RPMI7951 (cell line): ENCODE measurements at regions not wholly inside any gene's neighbourhood (a gene's known extent, or its start where the extent isn't known, plus 50 kb on each side); places are given as distances from the start of the nearest gene placed in this dataset.
"Not testable (repeated sequence)": the region's sequence is repeated elsewhere in the genome, so short reads cannot be mapped to it uniquely, and the experiment has no call there.

ENCODE experiments used
- DNase-seq: peaks from one replicate; pipeline ENCODE4 v3.0.0-alpha.2; 2012; ENCODE audit warnings: low read depth

DNA sequence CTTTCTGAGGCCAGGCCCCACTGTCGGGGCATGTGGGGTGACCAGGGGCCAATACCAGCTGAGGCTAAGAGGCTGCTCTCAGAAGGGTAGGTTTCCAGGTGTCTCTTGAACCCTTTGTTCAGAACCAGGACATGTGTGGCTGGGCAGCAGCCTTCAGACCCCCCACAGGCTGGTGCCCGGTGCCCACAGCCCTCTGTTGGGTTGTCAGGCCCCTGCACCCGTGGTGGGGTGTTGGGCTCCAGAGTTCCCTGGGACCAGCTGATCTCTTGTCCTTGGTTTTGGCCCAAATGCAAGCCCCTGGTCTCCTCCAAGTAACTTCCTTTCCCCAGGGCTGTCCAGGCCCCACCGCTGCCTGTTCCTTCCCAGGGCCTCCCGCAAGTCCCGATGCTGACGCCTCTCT is 226.0 kb downstream of the TMEM121 start:
- not testable (repeated sequence) for DNase-seq

DNA sequence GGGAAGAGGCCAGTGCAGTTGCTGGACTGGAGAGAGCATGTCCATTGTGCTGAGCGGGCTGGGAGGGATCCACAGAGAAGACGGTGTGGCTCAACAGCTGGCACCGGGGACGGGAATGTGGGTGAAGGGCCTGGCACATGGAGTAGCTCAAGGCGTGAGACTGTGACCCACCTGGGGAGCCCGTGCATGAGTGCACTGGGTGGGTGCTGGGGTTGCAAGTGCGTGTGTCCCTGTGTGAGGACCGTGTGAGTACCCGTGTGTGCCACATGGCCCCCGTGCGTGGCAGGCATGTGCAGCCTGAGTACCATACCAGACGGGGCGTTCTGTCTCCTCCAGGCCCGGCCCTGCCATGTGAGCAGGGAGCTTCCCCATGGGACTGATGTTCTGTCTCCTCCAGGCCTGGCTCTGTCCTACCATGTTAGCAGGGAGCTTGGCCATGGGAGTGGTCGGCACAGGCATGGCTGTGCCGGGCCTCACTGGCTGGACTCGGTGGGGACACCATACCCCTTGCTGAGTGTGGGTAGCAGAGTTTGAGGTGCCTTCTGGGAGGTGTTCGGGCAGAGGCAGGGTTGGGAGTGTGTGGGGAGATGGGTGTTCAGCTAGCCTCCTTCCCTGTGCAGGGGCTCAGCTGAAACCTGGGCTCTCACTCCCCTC is 234.4 kb downstream of the TMEM121 start:
- no peak for DNase-seq

DNA sequence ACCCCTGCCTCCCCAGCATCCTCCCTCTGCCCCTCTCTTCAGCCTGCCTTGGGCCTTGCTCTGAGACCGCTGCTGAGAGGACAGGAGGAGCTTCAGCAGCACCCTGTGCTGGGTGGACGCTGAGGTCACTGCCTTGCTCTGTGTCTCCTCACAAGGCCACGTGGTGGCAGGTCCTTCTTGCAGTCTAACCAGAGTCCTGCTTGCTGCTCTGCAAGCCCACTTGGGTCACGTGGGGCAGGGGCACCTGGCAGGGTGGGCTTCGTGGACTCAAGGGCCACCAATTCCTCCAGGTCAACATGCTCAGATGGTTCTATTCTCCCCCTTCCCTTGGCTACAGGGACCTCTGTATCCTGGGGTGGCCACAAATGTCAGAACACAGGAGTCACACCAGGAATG is 235.0 kb downstream of the TMEM121 start:
- DNase-seq: not testable (repeated sequence)

DNA sequence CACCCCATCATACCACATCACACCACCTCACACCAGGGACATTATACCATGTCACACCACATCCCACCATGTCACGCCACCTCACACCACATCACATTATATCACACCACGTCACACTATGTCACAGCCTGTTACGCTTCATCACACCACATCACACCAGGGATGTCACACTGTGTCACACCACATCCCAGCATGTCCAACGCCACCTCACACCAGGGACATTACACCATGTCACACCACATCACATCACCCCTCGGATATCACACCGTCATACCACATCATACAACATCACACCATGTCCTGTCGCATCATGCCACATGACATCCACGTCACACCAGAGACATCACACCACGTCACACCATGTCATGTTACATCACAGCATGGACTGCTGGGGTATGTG is 235.5 kb downstream of the TMEM121 start:
- DNase-seq: no peak

DNA sequence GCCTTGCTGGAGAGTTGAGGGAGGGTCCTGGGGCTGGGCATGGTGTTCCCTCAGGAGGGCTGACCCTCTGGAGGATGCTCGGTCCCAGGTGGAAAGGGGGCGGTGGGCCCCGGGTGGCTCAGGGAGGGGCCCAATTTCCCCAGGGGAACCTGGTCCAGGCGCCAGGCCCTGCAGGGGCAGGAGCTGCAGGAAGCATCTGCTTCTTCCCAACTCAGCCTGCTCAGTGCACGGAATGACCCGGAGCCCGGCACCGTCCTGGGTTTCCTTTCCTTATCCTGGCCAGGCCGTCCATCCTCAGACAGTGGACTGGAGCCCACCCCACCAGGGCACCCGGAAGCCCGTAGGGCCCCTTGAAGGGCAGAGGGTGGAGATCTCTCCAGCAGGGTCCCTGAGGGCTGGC is 235.9 kb downstream of the TMEM121 start:
- DNase-seq: not testable (repeated sequence)

DNA sequence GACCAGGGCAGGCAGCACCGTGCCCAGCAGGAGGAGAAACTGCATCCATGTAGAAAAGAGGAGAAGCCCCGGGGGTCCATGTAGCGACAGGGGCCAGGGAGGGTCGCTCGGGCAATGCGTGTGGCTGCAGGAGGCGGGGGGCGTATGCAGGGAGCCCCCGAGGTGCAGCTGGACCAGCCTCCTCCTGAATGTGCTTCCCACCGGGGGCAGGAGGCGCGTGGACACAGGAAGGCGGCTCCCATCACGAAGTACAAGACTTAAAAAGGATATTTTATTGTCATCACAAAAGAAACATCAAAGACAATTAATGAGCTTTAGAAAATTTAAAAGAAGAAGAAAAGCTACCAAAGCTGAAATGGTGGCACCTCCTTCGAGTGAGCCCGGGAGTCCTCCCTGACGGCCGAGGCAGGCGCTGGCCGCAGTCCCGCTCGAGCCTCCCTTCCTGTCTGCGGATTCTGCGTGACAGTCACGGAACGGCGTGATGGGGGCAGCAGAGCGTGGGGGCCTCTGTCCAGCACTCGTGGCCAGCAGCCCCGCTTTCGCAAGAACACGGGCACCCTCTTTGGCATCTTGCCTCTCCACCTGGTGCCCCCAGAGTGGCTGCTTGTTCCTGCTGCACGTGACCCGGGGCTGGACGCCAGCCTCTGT is 238.0 kb downstream of the TMEM121 start:
- not testable (repeated sequence) for DNase-seq

DNA sequence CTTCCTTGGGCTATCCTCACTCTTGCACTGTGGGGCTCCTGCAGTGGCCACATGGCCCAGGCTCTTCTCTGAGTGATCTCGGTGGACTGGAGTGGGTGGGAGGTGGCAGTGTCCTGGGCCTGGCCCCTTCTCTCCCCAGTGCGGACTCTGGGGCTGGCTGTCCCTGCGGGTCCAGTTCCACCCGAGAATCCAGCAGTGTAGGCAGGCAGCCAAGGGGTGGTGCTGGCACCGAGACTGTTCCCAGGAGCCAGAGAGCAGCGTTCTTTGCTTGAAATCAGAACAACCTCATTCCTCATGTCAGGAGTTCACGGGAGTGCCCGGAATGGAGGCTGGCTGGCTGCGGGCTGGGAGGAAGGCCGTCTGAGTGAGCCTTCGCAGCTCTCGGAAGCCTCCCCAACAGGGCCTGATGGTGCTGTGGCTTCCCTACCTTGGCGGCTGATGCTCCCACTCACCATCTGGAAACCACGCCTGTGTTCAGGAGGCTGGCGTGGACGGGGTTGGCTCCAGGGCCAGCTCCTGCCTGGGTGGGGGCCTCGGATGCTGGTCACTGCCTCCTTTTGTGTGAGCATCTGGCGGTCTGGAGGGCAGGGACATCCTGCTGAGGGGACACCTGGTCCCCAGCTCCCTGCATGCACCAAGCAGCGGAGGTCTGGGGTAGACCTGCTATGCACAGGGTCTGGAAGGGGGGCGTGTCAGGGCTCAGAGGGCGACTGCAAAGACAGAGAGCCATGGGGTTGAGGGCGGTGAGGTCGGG is 238.9 kb downstream of the TMEM121 start:
- DNase-seq: not testable (repeated sequence)

DNA sequence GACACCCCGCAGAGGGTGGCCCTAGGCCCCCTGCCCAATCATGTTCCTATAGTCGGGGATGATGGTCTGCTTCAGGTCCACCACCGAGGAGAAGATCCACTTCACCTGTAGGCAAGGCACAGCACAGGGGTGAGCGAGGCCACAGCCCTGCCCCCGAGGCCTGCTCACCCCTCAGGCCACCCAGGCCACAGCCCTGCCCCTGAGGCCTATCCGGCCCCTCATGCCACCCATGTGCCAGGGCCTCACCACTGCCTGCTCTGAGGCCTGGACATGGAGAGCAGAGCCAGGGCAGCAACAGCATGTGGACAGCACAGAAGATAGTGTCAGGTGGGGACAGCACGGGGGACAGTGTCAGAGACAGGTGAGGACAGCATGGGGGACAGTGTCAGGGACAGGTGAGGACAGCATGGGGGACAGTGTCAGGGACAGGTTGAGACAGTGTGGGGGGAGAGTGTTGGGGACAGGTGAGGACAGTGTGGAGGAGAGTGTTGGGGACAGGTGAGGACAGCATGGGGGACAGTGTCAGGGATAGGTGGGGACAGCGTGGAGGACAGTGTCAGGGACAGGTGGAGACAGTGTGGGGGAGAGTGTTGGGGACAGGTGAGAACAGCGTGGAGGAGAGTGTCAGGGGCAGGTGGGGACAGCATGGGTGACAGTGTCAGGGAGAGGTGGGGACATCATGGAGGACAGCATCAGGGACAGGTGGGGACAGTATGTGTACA is 239.7 kb downstream of the TMEM121 start:
- no peak for DNase-seq

DNA sequence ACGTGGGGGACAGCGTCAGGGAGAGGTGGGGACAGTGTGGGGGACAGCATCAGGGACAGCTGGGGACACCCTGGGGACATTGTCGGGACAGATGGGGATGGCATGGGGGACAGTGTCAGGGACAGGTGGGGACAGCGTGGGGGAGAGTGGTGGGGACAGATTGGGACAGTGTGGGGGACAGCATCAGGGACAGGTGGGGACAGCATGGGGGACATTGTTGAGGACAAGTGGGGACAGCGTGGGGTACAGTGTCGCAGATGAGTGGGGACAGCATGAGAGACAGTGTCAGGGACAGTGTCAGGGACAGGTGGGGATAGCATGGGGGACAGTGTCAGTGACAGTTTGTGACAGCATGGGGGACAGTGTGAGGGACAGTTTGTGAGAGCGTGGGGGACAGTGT is 240.9 kb downstream of the TMEM121 start:
- DNase-seq: no peak

DNA sequence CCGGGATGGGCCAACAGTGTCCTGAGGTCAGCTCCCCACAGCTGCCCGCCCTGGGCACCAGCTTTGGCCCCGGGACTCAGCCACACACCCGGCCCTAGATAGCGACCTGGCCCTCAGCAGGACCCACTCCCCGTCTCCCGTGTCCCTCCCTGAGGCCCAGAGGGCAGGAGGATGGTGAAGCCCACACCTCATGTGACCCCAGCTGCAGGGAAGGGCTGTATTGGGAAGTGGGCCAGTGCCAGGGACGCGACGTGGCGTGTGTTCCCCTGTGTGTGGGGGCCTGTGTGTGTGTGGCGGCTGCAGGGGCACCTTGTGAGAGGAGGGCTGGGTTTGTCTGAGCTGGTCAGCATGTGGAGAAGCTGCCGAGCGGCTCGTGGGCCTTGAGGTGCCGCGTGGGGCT is 241.7 kb downstream of the TMEM121 start:
- DNase-seq: not testable (repeated sequence)

DNA sequence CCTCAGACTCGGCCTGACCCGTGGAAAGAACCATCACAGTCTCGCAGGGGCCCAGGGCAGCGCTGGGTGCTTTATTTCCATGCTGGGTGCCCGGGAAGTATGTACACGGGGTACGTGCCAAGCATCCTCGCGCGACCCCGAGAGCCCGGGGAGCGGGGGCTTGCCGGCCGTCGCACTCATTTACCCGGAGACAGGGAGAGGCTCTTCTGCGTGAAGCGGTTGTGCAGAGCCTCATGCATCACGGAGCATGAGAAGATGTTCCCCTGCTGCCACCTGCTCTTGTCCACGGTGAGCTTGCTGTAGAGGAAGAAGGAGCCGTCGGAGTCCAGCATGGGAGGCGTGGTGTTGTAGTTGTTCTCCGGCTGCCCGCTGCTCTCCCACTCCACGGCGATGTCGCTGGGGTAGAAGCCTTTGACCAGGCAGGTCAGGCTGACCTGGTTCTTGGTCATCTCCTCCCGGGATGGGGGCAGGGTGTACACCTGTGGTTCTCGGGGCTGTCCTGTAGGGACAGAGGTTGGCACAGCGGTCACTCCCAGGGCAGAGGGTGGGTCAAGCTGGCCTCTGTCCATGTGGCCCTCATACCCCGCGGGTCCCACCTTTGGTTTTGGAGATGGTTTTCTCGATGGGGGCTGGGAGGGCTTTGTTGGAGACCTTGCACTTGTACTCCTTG is 242.8 kb downstream of the TMEM121 start:
- DNase-seq: not testable (repeated sequence)

DNA sequence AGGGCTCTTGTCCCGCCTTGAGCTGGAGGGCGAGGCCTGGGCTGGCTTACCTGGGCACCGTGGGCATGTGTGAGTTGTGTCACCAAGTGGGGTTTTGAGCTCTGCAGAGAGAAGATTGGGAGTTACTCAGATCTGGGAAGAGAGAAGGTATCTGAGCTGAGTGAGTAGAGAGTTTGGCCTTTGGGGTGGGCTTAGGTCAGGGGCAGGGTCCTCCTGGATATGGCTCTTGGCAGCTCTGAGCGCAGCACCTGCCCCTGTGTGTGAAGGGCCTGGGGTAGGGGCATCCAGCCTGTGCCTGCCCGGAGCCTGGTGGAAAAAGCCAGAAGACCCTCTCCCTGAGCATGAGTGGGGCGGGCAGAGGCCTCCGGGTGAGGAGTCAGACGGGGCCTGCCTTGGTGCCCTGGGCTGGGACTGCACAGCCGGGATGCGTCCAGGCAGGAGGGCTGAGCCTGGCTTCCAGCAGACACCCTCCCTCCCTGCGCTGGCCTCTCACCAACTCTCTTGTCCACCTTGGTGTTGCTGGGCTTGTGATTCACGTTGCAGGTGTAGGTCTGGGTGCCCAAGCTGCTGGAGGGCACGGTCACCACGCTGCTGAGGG is 244.3 kb downstream of the TMEM121 start:
- DNase-seq: not testable (repeated sequence)

DNA sequence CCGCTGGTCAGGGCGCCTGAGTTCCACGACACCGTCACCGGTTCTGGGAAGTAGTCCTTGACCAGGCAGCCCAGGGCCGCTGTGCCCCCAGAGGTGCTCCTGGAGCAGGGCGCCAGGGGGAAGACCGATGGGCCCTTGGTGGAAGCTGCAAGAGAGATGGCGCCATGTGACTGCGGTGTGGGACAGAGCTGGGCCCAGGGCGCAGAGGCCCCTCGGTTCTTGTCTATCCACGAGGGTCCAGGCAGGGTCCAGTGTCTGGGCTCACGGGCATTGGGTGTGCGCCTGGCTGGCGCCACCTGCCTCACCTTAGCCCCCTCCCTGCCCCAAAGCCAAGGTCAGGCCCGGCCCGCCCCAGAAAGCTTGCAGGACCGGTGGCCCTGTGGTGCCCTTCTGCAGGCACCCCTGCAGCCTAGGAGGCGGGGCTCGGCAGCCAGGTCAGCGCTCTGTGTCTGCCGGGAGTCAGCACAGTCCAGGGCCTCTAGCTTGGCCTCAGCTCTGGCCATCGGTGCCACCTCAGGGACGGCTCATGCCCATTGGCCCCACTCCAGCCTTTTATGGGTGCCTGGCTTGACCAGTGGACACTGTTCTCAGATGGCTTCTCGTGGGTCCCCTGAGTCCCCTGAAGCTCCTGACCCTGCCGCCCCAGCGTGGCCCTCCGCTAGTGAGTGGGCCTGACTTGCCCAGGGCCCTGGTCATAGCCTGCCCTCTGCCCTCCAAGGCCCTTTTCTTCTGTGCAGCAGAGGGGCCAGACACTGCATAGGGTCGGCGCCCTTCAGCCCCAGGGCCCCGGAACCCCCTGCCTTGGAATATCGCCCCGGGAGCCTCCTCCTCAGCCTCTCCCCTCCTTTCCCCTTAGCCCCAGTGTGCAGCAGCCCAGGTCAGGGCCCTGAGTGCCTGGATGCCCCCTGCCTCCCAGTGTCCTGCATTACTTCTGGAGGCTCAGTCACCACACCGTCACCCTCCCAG is 245.2 kb downstream of the TMEM121 start:
- DNase-seq: not testable (repeated sequence)

DNA sequence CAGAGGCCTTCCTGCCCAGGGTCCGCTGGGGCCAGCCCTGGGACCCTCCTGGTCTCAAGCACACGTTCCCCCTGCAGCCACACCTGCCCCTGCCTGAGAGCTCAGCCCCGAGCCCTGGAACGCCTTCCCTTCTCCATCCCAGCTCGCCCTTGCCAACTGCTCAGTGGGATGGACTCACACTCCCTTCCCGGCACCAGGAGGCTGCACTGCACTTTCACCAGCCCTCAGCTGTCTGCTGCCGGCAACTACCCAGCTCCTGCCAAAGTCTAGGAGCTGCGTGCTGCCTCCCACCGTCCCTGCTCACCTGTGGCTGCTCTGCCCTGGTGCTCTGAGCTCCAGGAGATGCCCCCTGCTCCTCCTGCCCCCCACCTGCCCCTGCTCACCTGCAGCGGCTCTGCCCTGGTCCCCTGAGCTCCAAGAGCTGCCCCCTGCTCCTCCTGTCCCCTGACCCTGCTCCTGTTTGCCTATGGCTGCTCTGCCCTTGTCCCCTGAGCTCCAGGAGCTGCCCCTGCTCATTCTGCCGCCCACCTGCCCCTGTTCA is 246.4 kb downstream of the TMEM121 start:
- DNase-seq: not testable (repeated sequence)

DNA sequence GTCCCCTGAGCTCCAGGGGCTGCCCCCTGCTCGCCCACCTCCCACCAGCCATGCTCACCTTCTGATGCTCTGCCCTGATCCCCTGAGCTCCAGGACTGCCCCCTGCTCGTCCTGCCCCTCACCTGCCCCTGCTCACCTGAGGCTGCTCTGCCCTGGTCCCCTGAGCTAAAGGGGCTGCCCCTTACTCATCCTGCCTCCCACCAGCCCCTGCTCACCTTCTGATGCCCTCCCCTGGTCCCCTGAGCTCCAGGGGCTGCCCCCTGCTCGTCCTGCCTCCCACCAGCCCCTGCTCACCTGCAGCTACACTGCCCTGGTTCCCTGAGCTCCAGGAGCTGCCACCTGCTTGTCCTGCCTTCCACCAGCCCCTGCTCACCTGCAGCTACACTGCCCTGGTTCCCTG is 247.2 kb downstream of the TMEM121 start:
- no peak for DNase-seq

DNA sequence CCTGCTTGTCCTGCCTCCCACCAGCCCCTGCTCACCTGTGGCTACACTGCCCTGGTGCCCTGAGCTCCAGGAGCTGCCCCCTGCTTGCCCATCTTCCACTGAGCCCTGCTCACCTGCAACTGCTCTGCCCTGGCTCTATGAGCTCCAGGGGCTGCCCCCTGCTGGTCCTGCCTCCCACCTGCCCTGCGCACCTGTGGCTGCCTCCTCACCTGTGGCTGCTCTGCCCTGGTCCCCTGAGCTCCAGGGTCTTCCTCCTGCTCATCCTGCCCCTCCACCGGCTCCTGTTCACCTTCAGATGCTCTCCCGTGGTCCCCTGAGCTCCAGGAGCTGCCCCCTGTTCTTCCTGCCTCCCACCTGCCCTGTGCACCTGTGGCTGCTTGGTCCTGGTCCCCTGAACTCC is 247.6 kb downstream of the TMEM121 start:
- no peak for DNase-seq

DNA sequence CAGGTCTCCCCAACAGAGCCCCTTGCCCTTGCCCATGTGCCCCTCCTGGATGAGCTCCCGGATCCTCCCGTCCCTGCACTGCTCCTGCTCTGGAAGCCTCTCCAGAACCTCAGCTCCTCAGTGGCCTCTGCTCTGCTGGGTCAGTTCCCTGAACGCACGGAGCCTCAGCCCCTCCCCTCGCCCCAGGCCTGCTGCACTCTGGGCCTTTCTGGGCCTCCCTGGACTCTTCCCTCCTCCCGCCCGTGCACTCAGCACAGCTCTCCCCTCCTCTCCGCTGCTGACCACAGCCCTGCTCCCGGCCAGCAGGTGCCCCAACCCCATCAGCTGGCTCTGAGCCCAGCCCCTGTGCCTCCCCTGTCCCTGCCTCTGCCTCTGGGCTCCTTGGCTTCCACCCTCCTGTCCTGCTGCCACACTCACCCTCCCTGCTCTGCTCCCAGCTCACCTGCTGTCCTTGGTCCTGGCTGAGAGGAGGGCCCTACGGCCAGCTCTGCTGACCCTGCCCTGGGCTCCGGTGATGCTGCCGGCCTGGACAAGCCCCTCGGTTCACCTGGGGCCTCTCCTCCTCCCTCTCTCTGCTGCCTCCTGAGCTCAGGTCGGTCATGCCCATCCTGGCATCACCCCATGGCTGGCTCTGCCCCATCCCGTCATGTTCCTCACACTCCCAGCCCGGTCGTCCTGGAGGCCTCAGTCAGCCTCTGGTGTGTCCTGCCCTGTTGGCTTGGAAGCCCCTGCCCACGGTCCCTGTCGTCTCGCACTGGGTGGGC is 248.4 kb downstream of the TMEM121 start:
- not testable (repeated sequence) for DNase-seq

DNA sequence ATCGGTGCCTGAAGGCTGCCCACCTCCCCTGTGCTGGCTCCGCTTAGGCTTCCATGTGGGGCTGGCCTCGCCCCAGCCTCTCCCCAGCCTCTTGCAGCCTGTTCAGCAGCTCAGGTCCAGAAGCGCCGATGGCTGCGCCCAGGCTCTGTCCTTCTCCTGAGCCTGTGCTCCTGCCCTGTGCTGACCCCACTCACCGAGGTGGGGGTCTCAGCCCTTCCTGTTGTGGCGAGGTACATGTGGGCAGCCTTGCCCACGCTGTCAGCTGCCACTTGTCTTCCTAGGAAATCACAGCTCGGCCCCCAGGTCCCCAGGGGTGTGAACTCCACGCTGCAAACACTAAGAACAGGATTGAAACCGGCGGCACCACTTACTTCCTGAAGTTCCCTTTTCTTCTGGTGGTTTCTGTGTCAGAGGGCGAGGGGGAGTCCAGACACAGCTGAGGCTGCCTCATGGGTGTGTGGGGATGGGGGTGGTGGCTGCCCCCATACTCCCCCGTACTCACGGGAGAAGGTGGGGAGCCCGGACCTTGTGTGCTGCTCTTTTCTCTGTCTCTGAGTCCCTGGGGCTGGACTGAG is 249.1 kb downstream of the TMEM121 start:
- DNase-seq: not testable (repeated sequence)

DNA sequence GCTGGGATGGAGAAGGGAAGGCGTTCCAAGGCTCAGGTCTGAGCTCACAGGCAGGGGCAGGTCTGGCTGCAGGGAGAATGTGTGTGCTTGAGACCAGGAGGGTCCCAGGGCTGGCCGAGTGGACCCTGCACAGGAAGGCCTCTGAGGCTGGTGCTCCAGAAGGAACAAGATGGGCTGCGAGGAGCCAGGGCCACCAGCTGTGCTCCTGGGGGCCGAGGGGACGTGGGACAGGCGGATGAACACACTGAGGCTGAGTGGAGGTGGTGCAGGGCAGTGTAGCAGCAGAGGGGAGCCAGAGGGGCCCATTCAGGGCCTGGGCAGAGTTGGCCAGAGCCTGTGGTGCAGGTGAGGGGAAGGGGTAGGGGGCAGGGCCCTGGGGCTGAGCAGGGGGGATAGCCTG is 249.7 kb downstream of the TMEM121 start:
- not testable (repeated sequence) for DNase-seq
